ENCODE measurements at regions not wholly inside any gene's neighbourhood (a gene's known extent, or its start where the extent isn't known, plus 50 kb on each side); places are given as distances from the start of the nearest gene placed in this dataset.

GRCh38 chr2:121902171-121902591, 146.7 kb downstream of the TSN start:
- DNase-seq: no peak

- DNase-seq: peak; percentile 47
Measured at GRCh38 chr2:121902616-121903015, 147.2 kb downstream of the TSN start.

- DNase-seq: peak; percentile 75
Measured at GRCh38 chr2:121903037-121903689, 147.7 kb downstream of the TSN start.

GRCh38 chr2:121904656-121905055, 149.2 kb downstream of the TSN start:
- peak; percentile 40 for DNase-seq

GRCh38 chr2:121905201-121905600, 149.8 kb downstream of the TSN start:
- no peak for DNase-seq

GRCh38 chr2:121906170-121906569, 150.7 kb downstream of the TSN start:
- peak; percentile 23 for DNase-seq

GRCh38 chr2:121907928-121908327, 152.5 kb downstream of the TSN start:
- DNase-seq: no peak

- DNase-seq: no peak
Measured at GRCh38 chr2:121910139-121910538, 154.7 kb downstream of the TSN start.

GRCh38 chr2:121911036-121911435, 155.6 kb downstream of the TSN start:
- DNase-seq: no peak

- no peak for DNase-seq
Measured at GRCh38 chr2:121917143-121917542, 161.7 kb downstream of the TSN start.

- DNase-seq: no peak
Measured at GRCh38 chr2:121918231-121918630, 162.8 kb downstream of the TSN start.

GRCh38 chr2:121919803-121920202, 164.4 kb downstream of the TSN start:
- no peak for DNase-seq

- DNase-seq: no peak
Measured at GRCh38 chr2:121925466-121925865, 170.0 kb downstream of the TSN start.

- DNase-seq: no peak
Measured at GRCh38 chr2:121943285-121943684, 187.8 kb downstream of the TSN start.

GRCh38 chr2:121944072-121944831, 188.8 kb downstream of the TSN start:
- DNase-seq: no peak

GRCh38 chr2:121947674-121948073, 192.2 kb downstream of the TSN start:
- DNase-seq: no peak

GRCh38 chr2:121949271-121949670, 193.8 kb downstream of the TSN start:
- peak; percentile 15 for DNase-seq

- no peak for DNase-seq
Measured at GRCh38 chr2:121955426-121955825, 200.0 kb downstream of the TSN start.

GRCh38 chr2:121955872-121956271, 200.4 kb downstream of the TSN start:
- no peak for DNase-seq

- no peak for DNase-seq
Measured at GRCh38 chr2:121960251-121960650, 204.8 kb downstream of the TSN start.

- DNase-seq: no peak
Measured at GRCh38 chr2:121961761-121962160, 206.3 kb downstream of the TSN start.

GRCh38 chr2:121965661-121966060, 210.2 kb downstream of the TSN start:
- no peak for DNase-seq

GRCh38 chr2:121966663-121967062, 211.2 kb downstream of the TSN start:
- no peak for DNase-seq

- no peak for DNase-seq
Measured at GRCh38 chr2:121969166-121969565, 213.7 kb downstream of the TSN start.

Data from islet precursor cell (in vitro differentiated cells).